ENCODE measurements at regions not wholly inside any gene's neighbourhood (a gene's known extent, or its start where the extent isn't known, plus 50 kb on each side); places are given as distances from the start of the nearest gene placed in this dataset.

- Histone ChIP-seq H3K36me3 (ENCODE audit: control insufficient read depth in 2 of 4, insufficient read depth in 4 of 4, low read length in 3 of 4) (no peaks in the 10 kb centered on the region), H3K14ac (ENCODE audit: insufficient read length) (no peak overlapping the region), H3K23me2 (ENCODE audit: low read depth, low read length) (no peaks in the 10 kb centered on the region), H4K91ac (replicated peaks; ENCODE audit: insufficient read length, low read length) (no peak overlapping the region), H3K4ac (replicated peaks; ENCODE audit: insufficient read length, low read depth, low read length) (no peak overlapping the region), H4K8ac (ENCODE audit: extremely low read depth, insufficient read depth, low read length) (no peak overlapping the region), H3K23ac (ENCODE audit: insufficient read length) (no peak overlapping the region), H4K5ac (ENCODE audit: insufficient read length, low read depth, low read length) (no peak overlapping the region), H3K56ac (replicated peaks; ENCODE audit: insufficient read length, low read depth, low read length) (no peak overlapping the region), H2BK20ac (ENCODE audit: low read length) (no peak overlapping the region), H2BK12ac (ENCODE audit: low read depth, low read length) (no peak overlapping the region), H3K4me1 (replicated peaks in 1 of 4; ENCODE audit: control insufficient read depth in 3 of 4, insufficient read depth in 4 of 4, low read length in 3 of 4) (no peaks in the 10 kb centered on the region), H3K4me3 (ENCODE audit: extremely low read depth in 1 of 4, insufficient read depth in 2 of 4, low read depth in 3 of 4, low read length in 4 of 4) (no peak overlapping the region), H3K27me3 (replicated peaks in 1 of 4; ENCODE audit: control insufficient read depth in 3 of 4, extremely low read depth in 1 of 4, insufficient read depth in 3 of 4, low read length in 3 of 4) (no peaks in the 10 kb centered on the region; a peak in 1 of 7 replicates), H3K27ac (ENCODE audit: low read depth, low read length) (no peak overlapping the region), H3K79me1 (ENCODE audit: low read depth, low read length) (no peaks in the 10 kb centered on the region), H2AFZ (ENCODE audit: low read length) (no peak overlapping the region), H3K18ac (ENCODE audit: extremely low read depth, low read length) (no peak overlapping the region), H2BK120ac (replicated peaks; ENCODE audit: low read depth, low read length) (no peak overlapping the region), H2AK5ac (ENCODE audit: low read depth, low read length) (no peak overlapping the region), H4K20me1 (replicated peaks in 1 of 2; ENCODE audit: control insufficient read depth in 1 of 2, insufficient read depth in 2 of 2, low read length in 2 of 2) (no peaks in the 10 kb centered on the region), H3K79me2 (ENCODE audit: control insufficient read depth in 1 of 2, insufficient read depth in 2 of 2, low read length in 2 of 2) (no peaks in the 10 kb centered on the region), H2BK15ac (ENCODE audit: low read length) (no peak overlapping the region; the same call in 1 of the 2 replicates), H2BK5ac (ENCODE audit: low read depth, low read length) (no peak overlapping the region), H3K9ac (replicated peaks in 1 of 4; ENCODE audit: extremely low read depth in 1 of 4, low read depth in 3 of 4, low read length in 3 of 4) (no peak overlapping the region), H3K9me3 (ENCODE audit: insufficient read depth in 2 of 2, low read depth in 1 of 2, low read length in 1 of 2) (no peaks in the 10 kb centered on the region), H3K4me2 (ENCODE audit: insufficient read depth in 1 of 2, low read depth in 2 of 2, low read length in 2 of 2) (no peak overlapping the region)
- FAIRE-seq (no peak), DNase-seq (ENCODE audit: low read depth in 1 of 2, low spot score in 2 of 2) (no peak)
- 90% methylated on average over 5 of the region's 5 CpGs; no CpG with 5 or more reads in 1 of the 2 experiments for WGBS, 2 experiments (ENCODE audit: extremely low coverage in 1 of 2, insufficient coverage in 1 of 2, insufficient read length in 1 of 2, insufficient replicate concordance in 2 of 2, low coverage in 1 of 2, low lambda C conversion rate in 2 of 2, missing lambda C conversion rate in 1 of 2)
- ChIA-PET POLR2A (ENCODE audit: partially characterized antibody) (no interaction called here), CTCF (ENCODE audit: partially characterized antibody) (interaction anchor here (0.6 kb wide), 1 partner anchor 554 kb away, joined by 3 read pairs; no protein-coding TSS in a partner anchor)
- TF ChIP-seq MAFK (IDR thresholded peaks at IDR 0.05; ENCODE audit: low read depth, low read length) (no peak), E2F6 (IDR thresholded peaks at IDR 0.05) (no peak)
Observed at GRCh38 chr10:44011603-44011981, 362.9 kb upstream of the ZNF32 start.

Measured in H1 (cell line).